K562 (cell line): ENCODE measurements at regions not wholly inside any gene's neighbourhood (a gene's known extent, or its start where the extent isn't known, plus 50 kb on each side); places are given as distances from the start of the nearest gene placed in this dataset.

ENCODE experiments used
- ATAC-seq: fragments of 200-7000 bp; cut with Tn5 transposase; 3 replicates; pipeline ENCODE4 v1.9.1; 2020; ENCODE audit warnings: moderate library complexity
- BruUV-seq: library from RNA; stranded (reverse); fragments of 400-500 nt; replicated peaks from 2 replicates; lab custom pipeline; 2021; lab: Mats Ljungman, UMichigan
- CTCF ChIA-PET: fragments of 300-600 bp; formaldehyde crosslinking; extraction: SDS; loops from one replicate; lab custom pipeline; 2021; ENCODE audit warnings: low intra/inter-chr PET ratio; lab: Yijun Ruan, JAX
- POLR2A ChIA-PET: fragments of 300-600, 350-650 bp; sonication (Branson Sonifier 250); formaldehyde crosslinking; extraction: SDS; loops from one replicate; lab custom pipeline; 2021; ENCODE audit warnings: antibody characterized with exemption, inconsistent platforms; lab: Yijun Ruan, JAX
- DNase-seq, 4 experiments: peaks; one replicate each; pipeline versions ENCODE4 v3.0.0 to v3.0.0-alpha.2; 2011 to 2018; ENCODE audit warnings: low spot score in 3 of 4, mixed read lengths in 3 of 4; ENCODE audit errors: extremely low read depth in 1 of 4
- FAIRE-seq: peaks from 2 replicates; lab custom pipeline; 2011; peaks lifted over from hg19 to GRCh38; lab: Jason Lieb, UNC
- H2AFZ ChIP-seq: 2 replicates; pipeline ENCODE4 v1.6.0; 2011; ENCODE audit warnings: low read depth, low read length, control low read depth, inconsistent platforms
- H3K27ac ChIP-seq: fragments of 200-600 bp; 3 replicates; pipeline ENCODE4 v1.8.0; 2011; ENCODE audit warnings: low read depth, mild to moderate bottlenecking, control low read depth, inconsistent platforms, low read length, moderate library complexity, mixed read lengths; ENCODE audit errors: extremely low read depth
- H3K27me3 ChIP-seq, 2 experiments: fragments of 300-600 bp in 1 of 2; 2 replicates in 1 of 2; 3 replicates in 1 of 2; pipeline versions ENCODE4 v1.6.0 to v1.8.0; 2011; ENCODE audit warnings: inconsistent platforms in 2 of 2, low read length in 2 of 2, mild to moderate bottlenecking in 1 of 2, mixed read lengths in 1 of 2, moderate library complexity in 1 of 2; ENCODE audit not compliant: control insufficient read depth in 2 of 2, insufficient read depth in 2 of 2
- H3K36me3 ChIP-seq: fragments of 300-600 bp; 3 replicates; pipeline ENCODE4 v1.8.0; 2011; ENCODE audit warnings: mild to moderate bottlenecking, low read length, inconsistent platforms; ENCODE audit not compliant: control insufficient read depth, insufficient read depth
- H3K4me1 ChIP-seq, 2 experiments: fragments of 200-600 bp in 1 of 2; replicated peaks in 1 of 2; 2 replicates in 1 of 2; 3 replicates in 1 of 2; pipeline versions ENCODE4 v1.5.1 to v1.8.0; 2011; ENCODE audit warnings: inconsistent platforms in 2 of 2, low read length in 2 of 2, mild to moderate bottlenecking in 1 of 2, mixed read lengths in 1 of 2, moderate library complexity in 1 of 2; ENCODE audit not compliant: control insufficient read depth in 2 of 2, insufficient read depth in 2 of 2
- H3K4me2 ChIP-seq: 2 replicates; pipeline ENCODE4 v1.6.1; 2011; ENCODE audit warnings: low read length, control low read depth, inconsistent platforms, mixed read lengths; ENCODE audit not compliant: insufficient read depth
- H3K4me3 ChIP-seq: fragments of 200-600 bp; sonication (generic), shearing (Covaris generic); 2 replicates; pipeline ENCODE4 v1.5.1; 2016; ENCODE audit warnings: control low read depth, inconsistent platforms
- H3K79me2 ChIP-seq: fragments of 200-600 bp; 3 replicates; pipeline ENCODE4 v1.8.0; 2011; ENCODE audit warnings: low read length, inconsistent platforms; ENCODE audit not compliant: control insufficient read depth, insufficient read depth
- H3K9ac ChIP-seq, 2 experiments: 2 replicates each; pipeline versions ENCODE4 v1.6.0 to v1.6.1; 2011; ENCODE audit warnings: low read depth in 2 of 2, low read length in 2 of 2, control low read depth in 1 of 2, inconsistent platforms in 1 of 2, mild to moderate bottlenecking in 1 of 2, mixed read lengths in 1 of 2; ENCODE audit not compliant: insufficient read depth in 1 of 2
- H3K9me1 ChIP-seq: one replicate; pipeline ENCODE4 v1.6.0; 2011; ENCODE audit warnings: inconsistent platforms, mild to moderate bottlenecking, low read length, moderate library complexity; ENCODE audit not compliant: control insufficient read depth, insufficient read depth
- H3K9me3 ChIP-seq: replicated peaks from 2 replicates; pipeline ENCODE4 v1.5.1; 2011; ENCODE audit warnings: low read depth, low read length, inconsistent platforms; ENCODE audit not compliant: control insufficient read depth, insufficient read depth
- H4K20me1 ChIP-seq: replicated peaks from 2 replicates; pipeline ENCODE4 v1.6.1; 2011; ENCODE audit warnings: low read length, inconsistent platforms, mixed read lengths; ENCODE audit not compliant: control insufficient read depth, insufficient read depth
- ZBTB49 ChIP-seq: sonication (generic); formaldehyde crosslinking; IDR thresholded peaks from 2 replicates; pipeline ENCODE4 v1.8.0; 2022; ENCODE audit warnings: missing genetic modification reagents, mild to moderate bottlenecking, borderline replicate concordance
- WGBS: fragments of 100-300 bp; shearing (Covaris generic); methylation state at CpG from one replicate; pipeline ENCODE4 v1.1.6; 2016; ENCODE audit warnings: low coverage, mixed read lengths; ENCODE audit not compliant: insufficient coverage; ENCODE audit errors: missing lambda C conversion rate; 5-methylcytosine and 5-hydroxymethylcytosine counted together
- in situ Hi-C: fragments of 300-500 bp; cut with MboI; formaldehyde crosslinking; loops from 4 replicates; pipeline ENCODE4 v1.15.0; 2018; ENCODE audit warnings: inconsistent platforms, mixed read lengths
- intact Hi-C: fragments of 100-400 bp; cut with micrococcal nuclease; formaldehyde crosslinking; loops from 2 replicates; pipeline ENCODE4 v1.14.2; 2022

GRCh38 chr12:127287256-127287655 is 979.7 kb upstream of the TMEM132C start:
- intact Hi-C loops = no loop called here
- no peak for FAIRE-seq

More at GRCh38 chr12:127287256-127287655, 979.7 kb upstream of the TMEM132C start:
- no peak for TF ChIP-seq ZBTB49 (CRISPR knock-in tag)
- Histone ChIP-seq H3K27me3 (peaks cover 12 to 30% of the 10 kb centered on the region in 2 experiments), H4K20me1 (no peaks in the 10 kb centered on the region), H3K9me1 (no peaks in the 10 kb centered on the region), H3K9me3 (no peaks in the 10 kb centered on the region), H3K4me1 (no peaks in the 10 kb centered on the region), H3K4me3 (no peak overlapping the region), H3K36me3 (no peaks in the 10 kb centered on the region), H3K4me2 (no peak overlapping the region), H3K79me2 (no peaks in the 10 kb centered on the region), H3K9ac (no peak overlapping the region), H2AFZ (no peak overlapping the region), H3K27ac (no peak overlapping the region)
- no TSS peak for BruUV-seq
- CTCF ChIA-PET = no interaction called here
- DNase-seq (no peak), ATAC-seq (no peak)
- in situ Hi-C loops = no loop called here
- WGBS = 5% methylated on average over 11 of the region's 11 CpGs
- POLR2A ChIA-PET = no interaction called here
